WTC11 (cell line): ENCODE measurements at regions not wholly inside any gene's neighbourhood (a gene's known extent, or its start where the extent isn't known, plus 50 kb on each side); places are given as distances from the start of the nearest gene placed in this dataset.

ENCODE experiments used
- ATAC-seq: fragments of 200-7000 bp; cut with Tn5 transposase; 2 replicates; pipeline ENCODE4 v1.10.0; 2021; ENCODE audit warnings: mild to moderate bottlenecking, moderate library complexity
- CTCF ChIA-PET: fragments of 300-600 bp; sonication (Branson Sonifier 250); formaldehyde crosslinking; loops from one replicate; lab custom pipeline; 2021; ENCODE audit warnings: antibody characterized with exemption; lab: Charles Lee
- POLR2A ChIA-PET: fragments of 350-600 bp; sonication (Branson Sonifier 250); formaldehyde crosslinking; loops from one replicate; lab custom pipeline; 2021; ENCODE audit warnings: antibody characterized with exemption; lab: Charles Lee
- DNase-seq: peaks from one replicate; pipeline ENCODE4 v3.0.0; 2021; ENCODE audit warnings: low spot score
- H3K27ac Mint-ChIP-seq: 2 replicates; pipeline ENCODE4 v1.8.0; 2021; ENCODE audit warnings: mixed read lengths
- H3K27me3 Mint-ChIP-seq: 2 replicates; pipeline ENCODE4 v1.8.0; 2021; ENCODE audit warnings: low read depth, mild to moderate bottlenecking, moderate library complexity, mixed read lengths
- H3K36me3 Mint-ChIP-seq: 2 replicates; pipeline ENCODE4 v1.8.0; 2021; ENCODE audit warnings: mixed read lengths
- H3K4me1 Mint-ChIP-seq: 2 replicates; pipeline ENCODE4 v1.8.0; 2022; ENCODE audit warnings: mixed read lengths
- H3K4me3 Mint-ChIP-seq: 2 replicates; pipeline ENCODE4 v1.8.0; 2021; ENCODE audit warnings: mild to moderate bottlenecking, moderate library complexity, mixed read lengths
- H3K9me3 Mint-ChIP-seq: 2 replicates; pipeline ENCODE4 v1.8.0; 2021; ENCODE audit warnings: mixed read lengths
- ETV6 ChIP-seq: sonication (generic); formaldehyde crosslinking; IDR thresholded peaks from 2 replicates; pipeline ENCODE4 v1.8.1; 2022; ENCODE audit warnings: mild to moderate bottlenecking, missing genetic modification reagents
- GTF2I ChIP-seq: fragments of 250-450 bp; sonication (Bioruptor Pico); conservative IDR thresholded peaks from 2 replicates; pipeline ENCODE4 v1.4.0; 2021; ENCODE audit warnings: mild to moderate bottlenecking
- KAT7 ChIP-seq: sonication (generic); formaldehyde crosslinking; IDR thresholded peaks from 2 replicates; pipeline ENCODE4 v1.8.1; 2023; ENCODE audit warnings: missing genetic modification reagents, mild to moderate bottlenecking, borderline replicate concordance
- PRRX2 ChIP-seq: fragments of 250-450 bp; sonication (Bioruptor Pico); IDR thresholded peaks from 2 replicates; pipeline ENCODE4 v1.8.0; 2021; ENCODE audit warnings: mild to moderate bottlenecking
- TEAD1 ChIP-seq: sonication (generic); formaldehyde crosslinking; IDR thresholded peaks from 2 replicates; pipeline ENCODE4 v1.8.0; 2022; ENCODE audit warnings: mild to moderate bottlenecking, missing genetic modification reagents
- TEAD4 ChIP-seq: sonication (generic); formaldehyde crosslinking; IDR thresholded peaks from 2 replicates; pipeline ENCODE4 v1.8.0; 2022; ENCODE audit warnings: mild to moderate bottlenecking, missing genetic modification reagents
- ZBTB21 ChIP-seq: sonication (generic); formaldehyde crosslinking; IDR thresholded peaks from 2 replicates; pipeline ENCODE4 v1.8.1; 2023; ENCODE audit warnings: mild to moderate bottlenecking, missing genetic modification reagents, borderline replicate concordance
- ZNF263 ChIP-seq: sonication (generic); formaldehyde crosslinking; IDR thresholded peaks from 2 replicates; pipeline ENCODE4 v1.8.1; 2022; ENCODE audit warnings: low read depth, mild to moderate bottlenecking, moderate library complexity, missing genetic modification reagents
- ZNF396 ChIP-seq: fragments of 250-450 bp; sonication (Bioruptor Pico); IDR thresholded peaks from 2 replicates; pipeline ENCODE4 v1.8.0; 2021; ENCODE audit warnings: mild to moderate bottlenecking, moderate library complexity, borderline replicate concordance
- TF ChIP-seq, protein P1 (sequence below): sonication (generic); formaldehyde crosslinking; IDR thresholded peaks from 2 replicates; pipeline ENCODE4 v1.8.1; 2022; ENCODE audit warnings: missing genetic modification reagents, borderline replicate concordance
- TF ChIP-seq, protein P2 (sequence below): sonication (generic); formaldehyde crosslinking; IDR thresholded peaks from 2 replicates; pipeline ENCODE4 v1.8.1; 2022; ENCODE audit warnings: mild to moderate bottlenecking, moderate library complexity, missing genetic modification reagents
- TF ChIP-seq, protein P3 (sequence below): fragments of 250-450 bp; sonication (Bioruptor Pico); IDR thresholded peaks from 2 replicates; pipeline ENCODE4 v1.9.0; 2021; ENCODE audit warnings: moderate library complexity, mild to moderate bottlenecking, inconsistent platforms, borderline replicate concordance
- TF ChIP-seq, protein P4 (sequence below): fragments of 250-450 bp; sonication (Bioruptor Pico); IDR thresholded peaks from 2 replicates; pipeline ENCODE4 v1.9.0; 2021; ENCODE audit warnings: mild to moderate bottlenecking
- TF ChIP-seq, protein P5 (sequence below): fragments of 250-450 bp; sonication (Bioruptor Pico); IDR thresholded peaks from 2 replicates; pipeline ENCODE4 v1.9.0; 2021; ENCODE audit warnings: mild to moderate bottlenecking
- TF ChIP-seq, protein P6 (sequence below): sonication (generic); formaldehyde crosslinking; IDR thresholded peaks from 2 replicates; pipeline ENCODE4 v1.8.1; 2023; ENCODE audit warnings: mild to moderate bottlenecking, missing genetic modification reagents, moderate library complexity
- TF ChIP-seq, protein P7 (sequence below): sonication (generic); formaldehyde crosslinking; IDR thresholded peaks from 2 replicates; pipeline ENCODE4 v1.8.0; 2023; ENCODE audit warnings: mild to moderate bottlenecking, missing genetic modification reagents
- TF ChIP-seq, protein P8 (sequence below): sonication (generic); formaldehyde crosslinking; conservative IDR thresholded peaks from 2 replicates; pipeline ENCODE4 v1.8.1; 2023; ENCODE audit warnings: mild to moderate bottlenecking, low read depth, missing genetic modification reagents, moderate library complexity

DNA sequence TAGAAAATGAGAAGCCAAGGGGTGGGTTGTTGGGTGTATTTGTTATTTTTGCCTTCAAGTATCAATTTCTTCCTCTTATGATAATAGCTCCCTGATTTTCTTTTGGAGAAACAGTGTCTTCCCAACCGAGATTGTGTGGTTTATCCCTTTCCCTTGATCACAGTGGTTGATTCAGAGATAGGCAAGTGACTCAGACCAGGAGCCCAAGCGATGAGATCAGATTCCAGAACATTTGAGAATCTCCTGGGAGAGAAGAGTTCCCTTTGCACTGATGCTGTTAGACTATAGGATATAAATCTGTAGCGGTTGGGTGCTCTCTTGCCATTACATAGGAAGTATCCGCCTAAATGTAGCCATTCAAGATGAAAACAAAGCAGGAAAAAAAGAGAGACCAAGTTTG, 90.1 kb upstream of the WDR26 start:
- TF ChIP-seq, protein P1, sequence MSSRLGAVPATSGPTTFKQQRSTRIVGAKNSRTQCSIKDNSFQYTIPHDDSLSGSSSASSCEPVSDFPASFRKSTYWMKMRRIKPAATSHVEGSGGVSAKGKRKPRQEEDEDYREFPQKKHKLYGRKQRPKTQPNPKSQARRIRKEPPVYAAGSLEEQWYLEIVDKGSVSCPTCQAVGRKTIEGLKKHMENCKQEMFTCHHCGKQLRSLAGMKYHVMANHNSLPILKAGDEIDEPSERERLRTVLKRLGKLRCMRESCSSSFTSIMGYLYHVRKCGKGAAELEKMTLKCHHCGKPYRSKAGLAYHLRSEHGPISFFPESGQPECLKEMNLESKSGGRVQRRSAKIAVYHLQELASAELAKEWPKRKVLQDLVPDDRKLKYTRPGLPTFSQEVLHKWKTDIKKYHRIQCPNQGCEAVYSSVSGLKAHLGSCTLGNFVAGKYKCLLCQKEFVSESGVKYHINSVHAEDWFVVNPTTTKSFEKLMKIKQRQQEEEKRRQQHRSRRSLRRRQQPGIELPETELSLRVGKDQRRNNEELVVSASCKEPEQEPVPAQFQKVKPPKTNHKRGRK = no peak
- TF ChIP-seq PRRX2 (no peak), TEAD4 (CRISPR knock-in tag) (no peak)
- ATAC-seq (no peak), DNase-seq (no peak)
- H3K27ac Mint-ChIP-seq = no peak overlapping the region
- H3K9me3 Mint-ChIP-seq = peaks cover 8% of the 10 kb centered on the region
- no peaks in the 10 kb centered on the region for H3K36me3 Mint-ChIP-seq
- H3K4me3 Mint-ChIP-seq = no peak overlapping the region
- H3K4me1 Mint-ChIP-seq = peaks cover 11% of the 10 kb centered on the region
- ChIA-PET CTCF (interaction anchor here (0.9 to 2.4 kb wide), 3 partner anchors 10 to 398 kb away, joined by 3 to 8 read pairs (median 6); no protein-coding TSS in a partner anchor), POLR2A (no interaction called here)
- no peaks in the 10 kb centered on the region for H3K27me3 Mint-ChIP-seq

DNA sequence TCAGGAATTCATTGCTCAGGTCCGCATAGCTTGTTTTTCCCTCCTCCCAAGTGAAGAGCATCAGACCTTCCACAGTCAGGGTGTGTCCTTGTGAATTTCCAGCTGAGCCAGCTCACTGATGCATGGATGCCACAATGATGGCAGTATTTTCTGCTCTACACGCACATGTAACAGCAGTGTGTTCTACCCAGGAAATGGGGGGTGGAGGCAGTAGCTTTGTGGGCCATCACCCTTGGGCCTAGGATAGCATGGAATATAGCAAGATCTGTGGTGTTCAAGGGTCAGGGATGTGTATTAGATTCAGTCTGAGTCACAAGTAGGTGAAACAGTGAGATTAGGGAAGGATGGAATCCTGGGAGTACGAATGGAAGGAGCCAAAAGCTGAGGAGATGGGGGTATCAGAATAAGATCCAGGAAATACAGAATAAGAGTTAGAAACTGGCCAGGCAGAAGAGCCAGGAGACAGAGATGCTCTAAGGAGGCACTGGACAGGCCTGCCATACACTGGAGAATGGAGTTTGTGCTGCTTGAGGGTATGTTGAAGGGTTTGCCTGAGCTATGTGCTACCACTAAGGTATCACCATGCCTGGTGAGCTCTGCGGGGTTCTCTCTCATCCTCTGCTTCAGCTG, 90.6 kb upstream of the CNIH3 start:
- no peaks in the 10 kb centered on the region for H3K27me3 Mint-ChIP-seq
- peaks cover 4% of the 10 kb centered on the region for H3K9me3 Mint-ChIP-seq

More for the DNA sequence above, 90.6 kb upstream of the CNIH3 start:
- POLR2A ChIA-PET = no interaction called here
- peaks cover 11% of the 10 kb centered on the region for H3K4me1 Mint-ChIP-seq
- DNase-seq (no peak), ATAC-seq (no peak)
- H3K27ac Mint-ChIP-seq = no peak overlapping the region
- CTCF ChIA-PET = interaction anchor here (0.9 to 2.4 kb wide), 5 partner anchors 11 to 397 kb away, joined by 3 to 8 read pairs (median 4); no protein-coding TSS in a partner anchor
- TF ChIP-seq, protein P2, sequence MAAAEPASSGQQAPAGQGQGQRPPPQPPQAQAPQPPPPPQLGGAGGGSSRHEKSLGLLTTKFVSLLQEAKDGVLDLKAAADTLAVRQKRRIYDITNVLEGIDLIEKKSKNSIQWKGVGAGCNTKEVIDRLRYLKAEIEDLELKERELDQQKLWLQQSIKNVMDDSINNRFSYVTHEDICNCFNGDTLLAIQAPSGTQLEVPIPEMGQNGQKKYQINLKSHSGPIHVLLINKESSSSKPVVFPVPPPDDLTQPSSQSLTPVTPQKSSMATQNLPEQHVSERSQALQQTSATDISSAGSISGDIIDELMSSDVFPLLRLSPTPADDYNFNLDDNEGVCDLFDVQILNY (CRISPR knock-in tag) = no peak
- TF ChIP-seq, protein P3, sequence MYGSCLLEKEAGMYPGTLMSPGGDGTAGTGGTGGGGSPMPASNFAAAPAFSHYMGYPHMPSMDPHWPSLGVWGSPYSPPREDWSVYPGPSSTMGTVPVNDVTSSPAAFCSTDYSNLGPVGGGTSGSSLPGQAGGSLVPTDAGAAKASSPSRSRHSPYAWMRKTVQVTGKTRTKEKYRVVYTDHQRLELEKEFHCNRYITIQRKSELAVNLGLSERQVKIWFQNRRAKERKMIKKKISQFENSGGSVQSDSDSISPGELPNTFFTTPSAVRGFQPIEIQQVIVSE (CRISPR knock-in tag) = no peak
- TF ChIP-seq, protein P4, sequence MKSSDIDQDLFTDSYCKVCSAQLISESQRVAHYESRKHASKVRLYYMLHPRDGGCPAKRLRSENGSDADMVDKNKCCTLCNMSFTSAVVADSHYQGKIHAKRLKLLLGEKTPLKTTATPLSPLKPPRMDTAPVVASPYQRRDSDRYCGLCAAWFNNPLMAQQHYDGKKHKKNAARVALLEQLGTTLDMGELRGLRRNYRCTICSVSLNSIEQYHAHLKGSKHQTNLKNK (CRISPR knock-in tag) = no peak
- TF ChIP-seq ZBTB21 (CRISPR knock-in tag) = no peak
- no peak for TF ChIP-seq ZNF396
- no peak for TF ChIP-seq ZNF263 (CRISPR knock-in tag)
- no peak for TF ChIP-seq KAT7 (CRISPR knock-in tag)
- TF ChIP-seq PRRX2 = no peak
- no peak for TF ChIP-seq TEAD4 (CRISPR knock-in tag)
- TF ChIP-seq TEAD1 (CRISPR knock-in tag) = no peak
- TF ChIP-seq, protein P5, sequence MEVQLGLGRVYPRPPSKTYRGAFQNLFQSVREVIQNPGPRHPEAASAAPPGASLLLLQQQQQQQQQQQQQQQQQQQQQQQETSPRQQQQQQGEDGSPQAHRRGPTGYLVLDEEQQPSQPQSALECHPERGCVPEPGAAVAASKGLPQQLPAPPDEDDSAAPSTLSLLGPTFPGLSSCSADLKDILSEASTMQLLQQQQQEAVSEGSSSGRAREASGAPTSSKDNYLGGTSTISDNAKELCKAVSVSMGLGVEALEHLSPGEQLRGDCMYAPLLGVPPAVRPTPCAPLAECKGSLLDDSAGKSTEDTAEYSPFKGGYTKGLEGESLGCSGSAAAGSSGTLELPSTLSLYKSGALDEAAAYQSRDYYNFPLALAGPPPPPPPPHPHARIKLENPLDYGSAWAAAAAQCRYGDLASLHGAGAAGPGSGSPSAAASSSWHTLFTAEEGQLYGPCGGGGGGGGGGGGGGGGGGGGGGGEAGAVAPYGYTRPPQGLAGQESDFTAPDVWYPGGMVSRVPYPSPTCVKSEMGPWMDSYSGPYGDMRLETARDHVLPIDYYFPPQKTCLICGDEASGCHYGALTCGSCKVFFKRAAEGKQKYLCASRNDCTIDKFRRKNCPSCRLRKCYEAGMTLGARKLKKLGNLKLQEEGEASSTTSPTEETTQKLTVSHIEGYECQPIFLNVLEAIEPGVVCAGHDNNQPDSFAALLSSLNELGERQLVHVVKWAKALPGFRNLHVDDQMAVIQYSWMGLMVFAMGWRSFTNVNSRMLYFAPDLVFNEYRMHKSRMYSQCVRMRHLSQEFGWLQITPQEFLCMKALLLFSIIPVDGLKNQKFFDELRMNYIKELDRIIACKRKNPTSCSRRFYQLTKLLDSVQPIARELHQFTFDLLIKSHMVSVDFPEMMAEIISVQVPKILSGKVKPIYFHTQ (CRISPR knock-in tag) = no peak
- TF ChIP-seq ETV6 (CRISPR knock-in tag) = no peak
- TF ChIP-seq, protein P6, sequence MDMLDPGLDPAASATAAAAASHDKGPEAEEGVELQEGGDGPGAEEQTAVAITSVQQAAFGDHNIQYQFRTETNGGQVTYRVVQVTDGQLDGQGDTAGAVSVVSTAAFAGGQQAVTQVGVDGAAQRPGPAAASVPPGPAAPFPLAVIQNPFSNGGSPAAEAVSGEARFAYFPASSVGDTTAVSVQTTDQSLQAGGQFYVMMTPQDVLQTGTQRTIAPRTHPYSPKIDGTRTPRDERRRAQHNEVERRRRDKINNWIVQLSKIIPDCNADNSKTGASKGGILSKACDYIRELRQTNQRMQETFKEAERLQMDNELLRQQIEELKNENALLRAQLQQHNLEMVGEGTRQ = no peak
- TF ChIP-seq, protein P7, sequence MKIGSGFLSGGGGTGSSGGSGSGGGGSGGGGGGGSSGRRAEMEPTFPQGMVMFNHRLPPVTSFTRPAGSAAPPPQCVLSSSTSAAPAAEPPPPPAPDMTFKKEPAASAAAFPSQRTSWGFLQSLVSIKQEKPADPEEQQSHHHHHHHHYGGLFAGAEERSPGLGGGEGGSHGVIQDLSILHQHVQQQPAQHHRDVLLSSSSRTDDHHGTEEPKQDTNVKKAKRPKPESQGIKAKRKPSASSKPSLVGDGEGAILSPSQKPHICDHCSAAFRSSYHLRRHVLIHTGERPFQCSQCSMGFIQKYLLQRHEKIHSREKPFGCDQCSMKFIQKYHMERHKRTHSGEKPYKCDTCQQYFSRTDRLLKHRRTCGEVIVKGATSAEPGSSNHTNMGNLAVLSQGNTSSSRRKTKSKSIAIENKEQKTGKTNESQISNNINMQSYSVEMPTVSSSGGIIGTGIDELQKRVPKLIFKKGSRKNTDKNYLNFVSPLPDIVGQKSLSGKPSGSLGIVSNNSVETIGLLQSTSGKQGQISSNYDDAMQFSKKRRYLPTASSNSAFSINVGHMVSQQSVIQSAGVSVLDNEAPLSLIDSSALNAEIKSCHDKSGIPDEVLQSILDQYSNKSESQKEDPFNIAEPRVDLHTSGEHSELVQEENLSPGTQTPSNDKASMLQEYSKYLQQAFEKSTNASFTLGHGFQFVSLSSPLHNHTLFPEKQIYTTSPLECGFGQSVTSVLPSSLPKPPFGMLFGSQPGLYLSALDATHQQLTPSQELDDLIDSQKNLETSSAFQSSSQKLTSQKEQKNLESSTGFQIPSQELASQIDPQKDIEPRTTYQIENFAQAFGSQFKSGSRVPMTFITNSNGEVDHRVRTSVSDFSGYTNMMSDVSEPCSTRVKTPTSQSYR = no peak
- TF ChIP-seq, protein P8, sequence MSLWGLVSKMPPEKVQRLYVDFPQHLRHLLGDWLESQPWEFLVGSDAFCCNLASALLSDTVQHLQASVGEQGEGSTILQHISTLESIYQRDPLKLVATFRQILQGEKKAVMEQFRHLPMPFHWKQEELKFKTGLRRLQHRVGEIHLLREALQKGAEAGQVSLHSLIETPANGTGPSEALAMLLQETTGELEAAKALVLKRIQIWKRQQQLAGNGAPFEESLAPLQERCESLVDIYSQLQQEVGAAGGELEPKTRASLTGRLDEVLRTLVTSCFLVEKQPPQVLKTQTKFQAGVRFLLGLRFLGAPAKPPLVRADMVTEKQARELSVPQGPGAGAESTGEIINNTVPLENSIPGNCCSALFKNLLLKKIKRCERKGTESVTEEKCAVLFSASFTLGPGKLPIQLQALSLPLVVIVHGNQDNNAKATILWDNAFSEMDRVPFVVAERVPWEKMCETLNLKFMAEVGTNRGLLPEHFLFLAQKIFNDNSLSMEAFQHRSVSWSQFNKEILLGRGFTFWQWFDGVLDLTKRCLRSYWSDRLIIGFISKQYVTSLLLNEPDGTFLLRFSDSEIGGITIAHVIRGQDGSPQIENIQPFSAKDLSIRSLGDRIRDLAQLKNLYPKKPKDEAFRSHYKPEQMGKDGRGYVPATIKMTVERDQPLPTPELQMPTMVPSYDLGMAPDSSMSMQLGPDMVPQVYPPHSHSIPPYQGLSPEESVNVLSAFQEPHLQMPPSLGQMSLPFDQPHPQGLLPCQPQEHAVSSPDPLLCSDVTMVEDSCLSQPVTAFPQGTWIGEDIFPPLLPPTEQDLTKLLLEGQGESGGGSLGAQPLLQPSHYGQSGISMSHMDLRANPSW (CRISPR knock-in tag) = no peak
- TF ChIP-seq GTF2I (CRISPR knock-in tag) = no peak
- TF ChIP-seq, all 79 proteins: peak for 0
- Mint-ChIP-seq H3K36me3 (no peaks in the 10 kb centered on the region), H3K4me3 (no peak overlapping the region)
